H1 (cell line): ENCODE measurements at regions not wholly inside any gene's neighbourhood (a gene's known extent, or its start where the extent isn't known, plus 50 kb on each side); places are given as distances from the start of the nearest gene placed in this dataset.

Experiments used
- CTCF ChIA-PET: fragments of 300-600 bp; sonication (Branson Sonifier 250); formaldehyde crosslinking; loops from one replicate; lab custom pipeline; 2021; ENCODE audit not compliant: partially characterized antibody; lab: Charles Lee
- POLR2A ChIA-PET: fragments of 300-600 bp; sonication (Branson Sonifier 250); formaldehyde crosslinking; loops from one replicate; lab custom pipeline; 2021; ENCODE audit warnings: inconsistent platforms; ENCODE audit not compliant: partially characterized antibody; lab: Charles Lee
- DNase-seq, 2 experiments: peaks; one replicate each; pipeline versions ENCODE4 v3.0.0 to v3.0.0-alpha.2; 2010 to 2022; ENCODE audit warnings: low spot score in 2 of 2, low read depth in 1 of 2, mixed read lengths in 1 of 2
- FAIRE-seq: peaks from 2 replicates; lab custom pipeline; 2011; peaks lifted over from hg19 to GRCh38; lab: Jason Lieb, UNC
- H2AFZ ChIP-seq: 2 replicates; pipeline ENCODE4 v1.8.1; 2012; ENCODE audit warnings: low read length, inconsistent platforms
- H2AK5ac ChIP-seq: 2 replicates; pipeline ENCODE4 v1.6.1; 2013; ENCODE audit warnings: low read depth, low read length
- H2BK120ac ChIP-seq: replicated peaks from 2 replicates; pipeline ENCODE3; 2013; ENCODE audit warnings: low read depth, low read length, inconsistent platforms
- H2BK12ac ChIP-seq: 2 replicates; pipeline ENCODE4 v1.6.1; 2013; ENCODE audit warnings: low read depth, low read length
- H2BK15ac ChIP-seq: 2 replicates; pipeline ENCODE4 v1.6.1; 2013; ENCODE audit warnings: low read length
- H2BK20ac ChIP-seq: 2 replicates; pipeline ENCODE4 v1.6.1; 2013; ENCODE audit warnings: low read length
- H2BK5ac ChIP-seq: 2 replicates; pipeline ENCODE4 v1.6.1; 2013; ENCODE audit warnings: low read depth, low read length
- H3K14ac ChIP-seq: 2 replicates; pipeline ENCODE4 v1.6.1; 2013; ENCODE audit warnings: inconsistent platforms; ENCODE audit not compliant: insufficient read length
- H3K18ac ChIP-seq: 2 replicates; pipeline ENCODE4 v1.6.1; 2013; ENCODE audit warnings: low read length; ENCODE audit errors: extremely low read depth
- H3K23ac ChIP-seq: 2 replicates; pipeline ENCODE4 v1.6.1; 2013; ENCODE audit warnings: inconsistent platforms; ENCODE audit not compliant: insufficient read length
- H3K23me2 ChIP-seq: 2 replicates; pipeline ENCODE4 v1.6.1; 2013; ENCODE audit warnings: low read depth, low read length
- H3K27ac ChIP-seq: 2 replicates; pipeline ENCODE4 v1.6.1; 2011; ENCODE audit warnings: low read depth, low read length, inconsistent platforms
- H3K27me3 ChIP-seq, 4 experiments: replicated peaks in 1 of 4; 1 replicate in 1 of 4; 2 replicates in 3 of 4; pipeline versions ENCODE4 v1.6.1 to v1.8.1; 2011 to 2013; ENCODE audit warnings: low read length in 3 of 4, mild to moderate bottlenecking in 3 of 4, inconsistent platforms in 2 of 4, mixed read lengths in 2 of 4, moderate library complexity in 1 of 4; ENCODE audit not compliant: control insufficient read depth in 3 of 4, insufficient read depth in 3 of 4; ENCODE audit errors: extremely low read depth in 1 of 4
- H3K36me3 ChIP-seq, 4 experiments: 2 replicates each; pipeline versions ENCODE4 v1.6.1 to v1.8.1; 2011 to 2013; ENCODE audit warnings: mild to moderate bottlenecking in 4 of 4, low read length in 3 of 4, moderate library complexity in 2 of 4, control low read depth in 1 of 4, inconsistent platforms in 1 of 4; ENCODE audit not compliant: insufficient read depth in 4 of 4, control insufficient read depth in 2 of 4
- H3K4ac ChIP-seq: replicated peaks from 2 replicates; pipeline ENCODE3; 2013; ENCODE audit warnings: low read length, low read depth, mixed read lengths, inconsistent platforms; ENCODE audit not compliant: insufficient read length
- H3K4me1 ChIP-seq, 4 experiments: replicated peaks in 1 of 4; 1 replicate in 1 of 4; 2 replicates in 3 of 4; pipeline versions ENCODE4 v1.6.1 to v1.8.1; 2011 to 2013; ENCODE audit warnings: low read length in 3 of 4, inconsistent platforms in 2 of 4, mixed read lengths in 1 of 4; ENCODE audit not compliant: insufficient read depth in 4 of 4, control insufficient read depth in 3 of 4
- H3K4me2 ChIP-seq, 2 experiments: 2 replicates each; pipeline versions ENCODE4 v1.6.1 to v1.8.1; 2011 to 2013; ENCODE audit warnings: low read depth in 2 of 2, low read length in 2 of 2, control low read depth in 1 of 2, inconsistent platforms in 1 of 2, mild to moderate bottlenecking in 1 of 2; ENCODE audit not compliant: insufficient read depth in 1 of 2
- H3K4me3 ChIP-seq, 4 experiments: fragments of 200-600, 300-600 bp in 1 of 4; sonication (generic), shearing (Covaris generic), sonication (Bioruptor Twin) in 1 of 4; 2 replicates each; pipeline versions ENCODE4 v1.5.1 to v1.8.1; 2011 to 2016; ENCODE audit warnings: low read length in 4 of 4, low read depth in 3 of 4, control low read depth in 2 of 4, inconsistent platforms in 2 of 4, mild to moderate bottlenecking in 2 of 4, mixed read lengths in 1 of 4, moderate library complexity in 1 of 4; ENCODE audit not compliant: insufficient read depth in 2 of 4; ENCODE audit errors: extremely low read depth in 1 of 4
- H3K56ac ChIP-seq: replicated peaks from 2 replicates; pipeline ENCODE3; 2013; ENCODE audit warnings: low read depth, mild to moderate bottlenecking, mixed read lengths, low read length, inconsistent platforms; ENCODE audit not compliant: insufficient read length
- H3K79me1 ChIP-seq: 2 replicates; pipeline ENCODE4 v1.6.1; 2013; ENCODE audit warnings: low read depth, low read length, control low read depth
- H3K79me2 ChIP-seq, 2 experiments: 2 replicates each; pipeline versions ENCODE4 v1.6.1 to v1.8.1; 2012 to 2013; ENCODE audit warnings: low read length in 2 of 2, mild to moderate bottlenecking in 2 of 2, inconsistent platforms in 1 of 2; ENCODE audit not compliant: insufficient read depth in 2 of 2, control insufficient read depth in 1 of 2
- H3K9ac ChIP-seq, 4 experiments: replicated peaks in 1 of 4; 1 replicate in 1 of 4; 2 replicates in 3 of 4; pipeline versions ENCODE4 v1.6.1 to v1.8.1; 2011 to 2013; ENCODE audit warnings: low read depth in 3 of 4, low read length in 3 of 4, control low read depth in 2 of 4, mild to moderate bottlenecking in 2 of 4, moderate library complexity in 2 of 4, inconsistent platforms in 1 of 4; ENCODE audit errors: extremely low read depth in 1 of 4
- H3K9me3 ChIP-seq, 2 experiments: 2 replicates each; pipeline versions ENCODE4 v1.6.1 to v1.8.1; 2012 to 2013; ENCODE audit warnings: mild to moderate bottlenecking in 2 of 2, moderate library complexity in 2 of 2, control low read depth in 1 of 2, inconsistent platforms in 1 of 2, low read depth in 1 of 2, low read length in 1 of 2, mixed read lengths in 1 of 2; ENCODE audit not compliant: insufficient read depth in 2 of 2
- H4K20me1 ChIP-seq, 2 experiments: replicated peaks in 1 of 2; 2 replicates each; pipeline versions ENCODE3 to v1.8.1; 2011 to 2013; ENCODE audit warnings: inconsistent platforms in 2 of 2, low read length in 2 of 2, mild to moderate bottlenecking in 1 of 2; ENCODE audit not compliant: insufficient read depth in 2 of 2, control insufficient read depth in 1 of 2
- H4K5ac ChIP-seq: 2 replicates; pipeline ENCODE4 v1.6.1; 2013; ENCODE audit warnings: low read length, low read depth, mixed read lengths, inconsistent platforms; ENCODE audit not compliant: insufficient read length
- H4K8ac ChIP-seq: 2 replicates; pipeline ENCODE4 v1.8.0; 2013; ENCODE audit warnings: mild to moderate bottlenecking, moderate library complexity, low read length, inconsistent platforms; ENCODE audit not compliant: insufficient read depth; ENCODE audit errors: extremely low read depth
- H4K91ac ChIP-seq: replicated peaks from 2 replicates; pipeline ENCODE3; 2013; ENCODE audit warnings: low read length, mixed read lengths, inconsistent platforms; ENCODE audit not compliant: insufficient read length
- EZH2 ChIP-seq: fragments of 200-600 bp; sonication (generic); IDR thresholded peaks from 2 replicates; pipeline ENCODE4 v1.7.1; 2012; ENCODE audit warnings: low read depth, mild to moderate bottlenecking, moderate library complexity, low read length, inconsistent platforms; ENCODE audit not compliant: severe bottlenecking
- HDAC2 ChIP-seq, 2 experiments: fragments of 300-600 bp in 1 of 2; sonication (generic) in 1 of 2; IDR thresholded peaks; 2 replicates each; pipeline ENCODE4 v1.6.1; 2011 to 2012; ENCODE audit warnings: low read depth in 2 of 2, low read length in 2 of 2, mild to moderate bottlenecking in 2 of 2, moderate library complexity in 2 of 2, borderline replicate concordance in 1 of 2, inconsistent platforms in 1 of 2
- WGBS, 2 experiments: shearing (Covaris generic) in 1 of 2; methylation state at CpG; one replicate each; pipeline versions ENCODE4 v1.1.6 to v1.1.7; 2013 to 2015; ENCODE audit warnings: low lambda C conversion rate in 2 of 2, mixed read lengths in 2 of 2, inconsistent platforms in 1 of 2, low coverage in 1 of 2, missing lambda C conversion rate in 1 of 2; ENCODE audit not compliant: insufficient replicate concordance in 2 of 2, insufficient coverage in 1 of 2, insufficient read length in 1 of 2; ENCODE audit errors: extremely low coverage in 1 of 2, missing lambda C conversion rate in 1 of 2; 5-methylcytosine and 5-hydroxymethylcytosine counted together

- 88% methylated on average over 2 of the region's 2 CpGs; no CpG with 5 or more reads in 1 of the 2 experiments for WGBS, 2 experiments
- H3K27ac ChIP-seq: no peak overlapping the region
- no peak overlapping the region for H3K4me2 ChIP-seq
Measured at GRCh38 chr2:21257621-21258020, 133.9 kb downstream of the TDRD15 start.

More at GRCh38 chr2:21257621-21258020, 133.9 kb downstream of the TDRD15 start:
- no peak overlapping the region for H4K8ac ChIP-seq
- no peak overlapping the region for H3K23ac ChIP-seq
- CTCF ChIA-PET: interaction anchor here (0.6 to 2.3 kb wide), 3 partner anchors 60 to 529 kb away, joined by 3 to 5 read pairs (median 3); no protein-coding TSS in a partner anchor
- FAIRE-seq (no peak), DNase-seq (no peak)
- H2BK5ac ChIP-seq: no peak overlapping the region
- no peaks in the 10 kb centered on the region for H3K9me3 ChIP-seq
- no peak overlapping the region for H3K9ac ChIP-seq
- peaks cover 0 to 5% (median 0%) of the 10 kb centered on the region in 4 experiments; a peak in 1 of 7 replicates for H3K4me1 ChIP-seq
- H2AK5ac ChIP-seq: no peak overlapping the region
- no peaks in the 10 kb centered on the region for H3K27me3 ChIP-seq
- no peaks in the 10 kb centered on the region for H3K79me1 ChIP-seq
- no peak overlapping the region for H3K4me3 ChIP-seq
- no peaks in the 10 kb centered on the region for H3K36me3 ChIP-seq
- no peak overlapping the region for H4K91ac ChIP-seq
- no peak overlapping the region for H3K14ac ChIP-seq
- no peak overlapping the region for H2BK120ac ChIP-seq
- no peak overlapping the region for H3K4ac ChIP-seq
- no peak overlapping the region for H3K56ac ChIP-seq
- no peaks in the 10 kb centered on the region for H3K23me2 ChIP-seq
- H2AFZ ChIP-seq: no peak overlapping the region
- no peak overlapping the region for H3K18ac ChIP-seq
- TF ChIP-seq HDAC2 (IDR thresholded peaks at IDR 0.05; ENCODE audit: borderline replicate concordance in 1 of 2, low read depth in 2 of 2, low read length in 2 of 2) (no peak), EZH2 (no peak)
- H4K20me1 ChIP-seq: no peaks in the 10 kb centered on the region
- no peak overlapping the region for H4K5ac ChIP-seq
- no peak overlapping the region for H2BK12ac ChIP-seq
- H3K79me2 ChIP-seq: no peaks in the 10 kb centered on the region
- POLR2A ChIA-PET: no interaction called here
- H2BK20ac ChIP-seq: no peak overlapping the region
- H2BK15ac ChIP-seq: no peak overlapping the region
